ENCODE measurements at regions not wholly inside any gene's neighbourhood (a gene's known extent, or its start where the extent isn't known, plus 50 kb on each side); places are given as distances from the start of the nearest gene placed in this dataset.

GRCh38 chr3:71931922-71932321, 147.0 kb upstream of the PROK2 start:
- H3K9me2 ChIP-seq = no peaks in the 10 kb centered on the region
- H3K9me3 ChIP-seq = no peaks in the 10 kb centered on the region
- no peaks in the 10 kb centered on the region for H3K36me3 ChIP-seq (replicated peaks in 1 of 2; ENCODE audit: control insufficient read depth in 1 of 2, insufficient read depth in 2 of 2, low read length in 1 of 2)
- H3K79me2 ChIP-seq (ENCODE audit: insufficient read depth) = no peaks in the 10 kb centered on the region
- no peak overlapping the region for H3K9ac ChIP-seq
- H3K4me2 ChIP-seq = no peak overlapping the region
- TF ChIP-seq, protein P1, sequence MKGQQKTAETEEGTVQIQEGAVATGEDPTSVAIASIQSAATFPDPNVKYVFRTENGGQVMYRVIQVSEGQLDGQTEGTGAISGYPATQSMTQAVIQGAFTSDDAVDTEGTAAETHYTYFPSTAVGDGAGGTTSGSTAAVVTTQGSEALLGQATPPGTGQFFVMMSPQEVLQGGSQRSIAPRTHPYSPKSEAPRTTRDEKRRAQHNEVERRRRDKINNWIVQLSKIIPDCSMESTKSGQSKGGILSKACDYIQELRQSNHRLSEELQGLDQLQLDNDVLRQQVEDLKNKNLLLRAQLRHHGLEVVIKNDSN (IDR thresholded peaks at IDR 0.05; ENCODE audit: borderline replicate concordance, low read depth) = no peak
- TF ChIP-seq POLR2AphosphoS5 (IDR thresholded peaks at IDR 0.05; ENCODE audit: low read depth, low read length) (no peak), TCF12 (IDR thresholded peaks at IDR 0.05) (no peak), CTCF (IDR thresholded peaks at IDR 0.05) (no peak), FOSL2 (IDR thresholded peaks at IDR 0.05; ENCODE audit: borderline replicate concordance, low read depth) (no peak), SMC3 (IDR thresholded peaks at IDR 0.05; ENCODE audit: low read depth, low read length) (no peak)
- TF ChIP-seq, protein P2, sequence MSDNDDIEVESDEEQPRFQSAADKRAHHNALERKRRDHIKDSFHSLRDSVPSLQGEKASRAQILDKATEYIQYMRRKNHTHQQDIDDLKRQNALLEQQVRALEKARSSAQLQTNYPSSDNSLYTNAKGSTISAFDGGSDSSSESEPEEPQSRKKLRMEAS (IDR thresholded peaks at IDR 0.05; ENCODE audit: low read depth) = no peak
- no peaks in the 10 kb centered on the region for H3K27me3 ChIP-seq (ENCODE audit: insufficient read depth)
- no peak overlapping the region for H3K4me3 ChIP-seq (ENCODE audit: low read depth in 2 of 2, low read length in 1 of 2)
- 48% methylated on average over 5 of the region's 5 CpGs for WGBS (ENCODE audit: low lambda C conversion rate)
- no peak overlapping the region for H3K27ac ChIP-seq (ENCODE audit: low read depth in 2 of 2, low read length in 1 of 2)
- no peak overlapping the region for H2AFZ ChIP-seq (ENCODE audit: low read depth)
- DNase-seq = no peak
- POLR2A ChIA-PET = no interaction called here
- H4K20me1 ChIP-seq (ENCODE audit: insufficient read depth) = no peaks in the 10 kb centered on the region
- no peaks in the 10 kb centered on the region for H3F3A ChIP-seq (replicated peaks; ENCODE audit: insufficient read depth)
- H3K4me1 ChIP-seq (ENCODE audit: control insufficient read depth in 1 of 2, insufficient read depth in 2 of 2, low read depth in 1 of 2, low read length in 1 of 2) = peaks cover 0 to 6% of the 10 kb centered on the region in 2 experiments; a peak in 1 of 4 replicates
- CTCF ChIA-PET = interaction anchor here (1.5 to 2.3 kb wide), 3 partner anchors 8 to 891 kb away, joined by 3 to 12 read pairs (median 4); no protein-coding TSS in a partner anchor

- Histone ChIP-seq H3K79me2 (ENCODE audit: insufficient read depth) (no peaks in the 10 kb centered on the region), H3K4me2 (no peak overlapping the region), H2AFZ (ENCODE audit: low read depth) (no peak overlapping the region), H3K4me1 (ENCODE audit: control insufficient read depth in 1 of 2, insufficient read depth in 2 of 2, low read depth in 1 of 2, low read length in 1 of 2) (peaks cover 0 to 6% of the 10 kb centered on the region in 2 experiments; a peak in 1 of 4 replicates), H3K36me3 (replicated peaks in 1 of 2; ENCODE audit: control insufficient read depth in 1 of 2, insufficient read depth in 2 of 2, low read length in 1 of 2) (no peaks in the 10 kb centered on the region), H3K27ac (ENCODE audit: low read depth in 2 of 2, low read length in 1 of 2) (no peak overlapping the region), H4K20me1 (ENCODE audit: insufficient read depth) (no peaks in the 10 kb centered on the region), H3K9me2 (no peaks in the 10 kb centered on the region), H3K9me3 (no peaks in the 10 kb centered on the region), H3K4me3 (ENCODE audit: low read depth in 2 of 2, low read length in 1 of 2) (no peak overlapping the region), H3K27me3 (ENCODE audit: insufficient read depth) (no peaks in the 10 kb centered on the region; the same call in 1 of the 2 replicates), H3K9ac (no peak overlapping the region), H3F3A (replicated peaks; ENCODE audit: insufficient read depth) (no peaks in the 10 kb centered on the region)
- ChIA-PET POLR2A (no interaction called here), CTCF (interaction anchor here (0.6 to 2.3 kb wide), 9 partner anchors 9 to 1000 kb away, joined by 3 to 12 read pairs (median 4); no protein-coding TSS in a partner anchor)
- DNase-seq = peak; percentile 55
- 62% methylated on average over 8 of the region's 10 CpGs for WGBS (ENCODE audit: low lambda C conversion rate)
- TF ChIP-seq CTCF (IDR thresholded peaks at IDR 0.05) = peak; percentile 40
- TF ChIP-seq RAD21 (IDR thresholded peaks at IDR 0.05; ENCODE audit: low read length) = peak; percentile 29; the same call in 1 of the 2 replicates
- TF ChIP-seq RXRA (IDR thresholded peaks at IDR 0.05; ENCODE audit: borderline replicate concordance, low read depth) = no peak
Observed at GRCh38 chr3:71930056-71930991, 145.4 kb upstream of the PROK2 start.
